ENCODE measurements at regions not wholly inside any gene's neighbourhood (a gene's known extent, or its start where the extent isn't known, plus 50 kb on each side); places are given as distances from the start of the nearest gene placed in this dataset.
"Not testable (repeated sequence)": the region's sequence is repeated elsewhere in the genome, so short reads cannot be mapped to it uniquely, and the experiment has no call there.

DNA sequence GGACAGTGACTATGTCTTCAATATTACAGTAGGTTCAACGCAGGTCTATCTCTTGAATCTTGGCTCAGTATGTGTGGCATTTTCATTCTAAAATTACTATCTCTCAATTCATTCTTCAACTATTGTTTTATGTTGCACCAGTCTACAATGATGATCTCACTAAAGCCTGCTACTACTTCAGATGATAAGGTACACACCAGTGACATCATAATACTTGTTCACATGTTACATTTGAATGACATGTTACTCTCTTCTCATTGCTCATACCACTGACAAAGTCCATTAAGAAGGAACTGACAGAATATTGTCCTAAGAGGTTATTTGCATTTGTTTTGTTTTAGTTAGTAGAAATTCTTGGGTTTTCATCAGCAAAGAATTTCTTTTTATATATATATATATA, 165.2 kb upstream of the ST8SIA4 start:
- Histone ChIP-seq H3K9me3 (no peaks in the 10 kb centered on the region), H3K27me3 (no peaks in the 10 kb centered on the region), H3K27ac (no peak overlapping the region), H3K36me3 (no peaks in the 10 kb centered on the region), H3K4me1 (no peaks in the 10 kb centered on the region), H3K4me3 (no peak overlapping the region)
- no peak for DNase-seq
- in situ Hi-C loops (cut with MboI; ENCODE audit: low sequenced_read_pairs in 4 of 4), result no loop called here
- no peak for ATAC-seq
- TF ChIP-seq POLR2A (IDR thresholded peaks at IDR 0.05), result no peak
- TF ChIP-seq, protein P1, sequence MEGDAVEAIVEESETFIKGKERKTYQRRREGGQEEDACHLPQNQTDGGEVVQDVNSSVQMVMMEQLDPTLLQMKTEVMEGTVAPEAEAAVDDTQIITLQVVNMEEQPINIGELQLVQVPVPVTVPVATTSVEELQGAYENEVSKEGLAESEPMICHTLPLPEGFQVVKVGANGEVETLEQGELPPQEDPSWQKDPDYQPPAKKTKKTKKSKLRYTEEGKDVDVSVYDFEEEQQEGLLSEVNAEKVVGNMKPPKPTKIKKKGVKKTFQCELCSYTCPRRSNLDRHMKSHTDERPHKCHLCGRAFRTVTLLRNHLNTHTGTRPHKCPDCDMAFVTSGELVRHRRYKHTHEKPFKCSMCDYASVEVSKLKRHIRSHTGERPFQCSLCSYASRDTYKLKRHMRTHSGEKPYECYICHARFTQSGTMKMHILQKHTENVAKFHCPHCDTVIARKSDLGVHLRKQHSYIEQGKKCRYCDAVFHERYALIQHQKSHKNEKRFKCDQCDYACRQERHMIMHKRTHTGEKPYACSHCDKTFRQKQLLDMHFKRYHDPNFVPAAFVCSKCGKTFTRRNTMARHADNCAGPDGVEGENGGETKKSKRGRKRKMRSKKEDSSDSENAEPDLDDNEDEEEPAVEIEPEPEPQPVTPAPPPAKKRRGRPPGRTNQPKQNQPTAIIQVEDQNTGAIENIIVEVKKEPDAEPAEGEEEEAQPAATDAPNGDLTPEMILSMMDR (IDR thresholded peaks at IDR 0.05 in 4 of 5, conservative IDR thresholded peaks at IDR 0.05 in 1 of 5), result no peak
- intact Hi-C loops (cut with DNase I; ENCODE audit: low total_unique reads), result no loop called here

DNA sequence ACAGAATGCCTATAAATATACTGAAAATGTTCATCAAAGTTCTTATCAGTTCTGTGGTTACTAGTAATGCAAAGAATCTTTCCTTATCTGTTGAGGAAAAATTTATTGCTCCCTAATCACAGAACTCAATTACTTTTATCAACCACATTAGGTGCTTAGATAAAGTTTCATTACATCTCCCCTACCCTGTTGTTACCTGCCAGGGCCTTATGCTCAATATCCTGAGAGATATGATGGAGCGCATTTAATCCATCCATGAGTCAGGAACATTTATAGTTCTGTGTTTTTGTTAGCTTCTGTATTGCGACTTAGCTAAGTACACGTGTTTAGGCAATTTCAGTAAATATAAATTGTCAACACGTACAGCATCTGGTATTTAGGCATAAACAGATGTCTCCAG, 164.3 kb upstream of the ST8SIA4 start:
- Histone ChIP-seq H3K4me1 (no peaks in the 10 kb centered on the region), H3K9me3 (no peaks in the 10 kb centered on the region), H3K36me3 (no peaks in the 10 kb centered on the region), H3K4me3 (no peak overlapping the region), H3K27ac (no peak overlapping the region), H3K27me3 (no peaks in the 10 kb centered on the region)
- in situ Hi-C loops (cut with MboI; ENCODE audit: low sequenced_read_pairs in 4 of 4), result no loop called here
- no peak for TF ChIP-seq POLR2A (IDR thresholded peaks at IDR 0.05)
- TF ChIP-seq, protein P1 (IDR thresholded peaks at IDR 0.05 in 4 of 5, conservative IDR thresholded peaks at IDR 0.05 in 1 of 5), result no peak
- DNase-seq (no peak), ATAC-seq (no peak)
- intact Hi-C loops (cut with DNase I; ENCODE audit: low total_unique reads), result no loop called here

GRCh38 chr5:101062902-101063301, 159.8 kb upstream of the ST8SIA4 start:
- in situ Hi-C loops (cut with MboI; ENCODE audit: low sequenced_read_pairs in 4 of 4), result no loop called here
- Histone ChIP-seq H3K36me3 (no peaks in the 10 kb centered on the region), H3K9me3 (no peaks in the 10 kb centered on the region), H3K4me3 (no peak overlapping the region), H3K27ac (no peak overlapping the region), H3K27me3 (no peaks in the 10 kb centered on the region), H3K4me1 (no peaks in the 10 kb centered on the region)
- intact Hi-C loops (cut with DNase I; ENCODE audit: low total_unique reads), result no loop called here
- ATAC-seq (no peak), DNase-seq (no peak)
- TF ChIP-seq, protein P1 (IDR thresholded peaks at IDR 0.05 in 4 of 5, conservative IDR thresholded peaks at IDR 0.05 in 1 of 5), result no peak
- TF ChIP-seq POLR2A (IDR thresholded peaks at IDR 0.05), result no peak

DNA sequence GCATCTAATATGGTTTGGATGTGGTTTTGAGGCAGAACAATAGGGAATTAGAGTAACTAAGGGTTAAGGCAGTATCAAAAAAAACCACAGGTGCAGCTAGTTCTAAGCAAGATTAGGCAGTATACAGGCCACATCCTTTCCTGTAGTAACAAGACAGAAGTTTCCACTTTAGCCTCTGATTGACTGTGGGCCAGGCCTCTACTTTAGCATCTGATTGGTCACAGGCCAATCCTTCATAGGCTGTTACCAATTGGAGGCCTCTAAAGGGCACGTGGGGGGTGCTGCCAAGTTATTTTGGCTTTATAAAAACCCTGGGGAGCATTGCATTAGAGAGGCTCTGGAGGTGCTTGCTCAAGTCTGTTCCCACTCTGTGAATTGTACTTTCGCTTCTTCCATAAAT, 144.1 kb upstream of the ST8SIA4 start:
- in situ Hi-C loops (cut with MboI; ENCODE audit: low sequenced_read_pairs in 4 of 4), result no loop called here

GRCh38 chr5:101045689-101046088, 142.6 kb upstream of the ST8SIA4 start:
- Histone ChIP-seq H3K27me3 (no peaks in the 10 kb centered on the region), H3K27ac (no peak overlapping the region), H3K9me3 (no peaks in the 10 kb centered on the region), H3K36me3 (no peaks in the 10 kb centered on the region), H3K4me3 (no peak overlapping the region), H3K4me1 (no peaks in the 10 kb centered on the region)
- in situ Hi-C loops (cut with MboI; ENCODE audit: low sequenced_read_pairs in 4 of 4), result no loop called here
- TF ChIP-seq POLR2A (IDR thresholded peaks at IDR 0.05), result no peak
- TF ChIP-seq, protein P1 (IDR thresholded peaks at IDR 0.05 in 4 of 5, conservative IDR thresholded peaks at IDR 0.05 in 1 of 5), result no peak
- DNase-seq, result no peak
- intact Hi-C loops (cut with DNase I; ENCODE audit: low total_unique reads), result no loop called here
- no peak for ATAC-seq

More for the DNA sequence above, 144.1 kb upstream of the ST8SIA4 start:
- no peaks in the 10 kb centered on the region for H3K27me3 ChIP-seq
- no peaks in the 10 kb centered on the region for H3K36me3 ChIP-seq
- no peak for DNase-seq
- H3K4me3 ChIP-seq, result no peak overlapping the region
- no peak for ATAC-seq
- H3K9me3 ChIP-seq, result no peaks in the 10 kb centered on the region
- H3K27ac ChIP-seq, result no peak overlapping the region
- TF ChIP-seq POLR2A (IDR thresholded peaks at IDR 0.05), result no peak
- TF ChIP-seq, protein P1 (IDR thresholded peaks at IDR 0.05 in 4 of 5, conservative IDR thresholded peaks at IDR 0.05 in 1 of 5), result no peak
- H3K4me1 ChIP-seq, result no peaks in the 10 kb centered on the region
- intact Hi-C loops (cut with DNase I; ENCODE audit: low total_unique reads), result no loop called here

- in situ Hi-C loops (cut with MboI; ENCODE audit: low sequenced_read_pairs in 4 of 4); H3K36me3 ChIP-seq; H3K27me3 ChIP-seq; H3K27ac ChIP-seq; H3K4me1 ChIP-seq; H3K9me3 ChIP-seq; H3K4me3 ChIP-seq; DNase-seq; intact Hi-C loops (cut with DNase I; ENCODE audit: low total_unique reads); ATAC-seq: not testable (repeated sequence)
These were observed 136.9 kb upstream of the ST8SIA4 start for GRCh38 chr5:101040002-101040401.
